ENCODE measurements at regions not wholly inside any gene's neighbourhood (a gene's known extent, or its start where the extent isn't known, plus 50 kb on each side); places are given as distances from the start of the nearest gene placed in this dataset.
A peak's percentile ranks its signal among the peaks of the same experiment; 100 is the strongest.

DNA sequence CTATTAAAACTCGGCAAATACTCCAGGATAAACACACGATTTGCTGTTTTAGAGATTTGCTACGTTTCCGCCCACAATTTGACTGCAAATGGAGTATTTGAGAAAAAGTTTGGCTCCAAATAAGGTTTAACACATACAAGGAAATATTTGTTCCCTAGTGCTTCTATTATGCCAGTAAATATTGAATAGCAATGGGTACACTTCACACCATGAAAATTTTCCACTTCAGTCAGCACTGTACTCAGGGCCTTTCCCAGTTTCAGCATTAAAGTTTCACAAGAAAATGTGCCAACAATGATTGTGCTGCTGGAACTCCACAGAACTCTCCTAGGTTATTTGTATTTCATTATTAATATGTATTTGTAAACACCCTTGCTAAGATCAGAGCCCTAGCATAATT, 498.0 kb downstream of the TBL1XR1 start:
- DNase-seq: no peak
- Histone ChIP-seq H3K27ac (no peak overlapping the region), H3K4me3 (no peak overlapping the region), H3K36me3 (no peaks in the 10 kb centered on the region), H3K27me3 (no peaks in the 10 kb centered on the region), H3K9me3 (replicated peaks) (no peaks in the 10 kb centered on the region), H3K4me1 (no peaks in the 10 kb centered on the region)

DNA sequence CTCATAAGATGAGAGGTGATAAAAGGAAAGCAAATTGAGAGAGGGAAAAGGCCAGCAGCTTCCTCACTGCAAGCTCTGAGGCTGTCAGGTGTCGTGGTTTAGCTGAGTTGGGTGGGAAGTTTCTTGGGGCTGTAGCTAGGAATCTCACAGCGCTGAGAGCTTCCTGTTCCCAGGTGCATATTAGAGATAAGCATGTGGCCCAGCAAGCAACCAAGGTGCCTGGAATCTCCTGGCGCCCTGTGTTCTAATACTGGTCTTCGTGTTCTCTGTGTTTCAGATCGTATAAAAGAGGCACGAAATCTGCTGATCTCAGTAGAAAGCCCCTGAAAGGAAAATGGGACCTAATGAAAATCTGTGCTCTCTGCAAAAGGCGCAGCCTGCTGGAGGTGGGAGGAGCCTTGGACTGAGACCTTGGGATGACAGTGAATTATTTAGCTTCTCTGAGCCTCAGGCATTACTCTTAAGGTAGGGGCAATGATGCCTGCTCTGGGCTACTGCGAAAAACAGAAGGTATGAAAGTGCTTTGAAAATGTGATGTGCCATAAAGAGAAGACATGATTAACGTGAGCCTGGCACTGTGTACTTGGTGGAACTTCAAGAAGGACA, 499.9 kb downstream of the TBL1XR1 start:
- Histone ChIP-seq H3K4me1 (no peaks in the 10 kb centered on the region), H3K27me3 (no peaks in the 10 kb centered on the region), H3K36me3 (no peaks in the 10 kb centered on the region), H3K9me3 (replicated peaks) (no peaks in the 10 kb centered on the region), H3K27ac (no peak overlapping the region), H3K4me3 (no peak overlapping the region)
- no peak for DNase-seq

DNA sequence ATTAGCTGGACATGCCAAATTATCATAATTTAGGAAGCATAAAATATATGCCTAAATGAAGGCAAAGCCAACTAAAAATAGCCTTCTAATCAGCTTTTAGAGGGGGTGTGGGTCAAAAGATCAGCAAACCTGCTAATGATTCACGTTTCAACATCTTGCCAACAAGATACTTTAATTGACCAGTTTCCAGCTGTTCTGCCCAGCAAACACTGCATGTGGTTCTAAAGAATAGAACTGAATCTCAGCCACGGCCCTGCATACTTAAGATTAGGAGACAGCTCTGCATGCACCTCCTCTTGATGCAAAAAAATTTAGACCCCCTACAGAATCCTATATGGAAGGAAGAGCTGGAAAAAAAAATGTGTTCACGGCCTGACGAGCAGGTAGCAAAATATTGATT, 500.5 kb downstream of the TBL1XR1 start:
- Histone ChIP-seq H3K36me3 (no peaks in the 10 kb centered on the region), H3K9me3 (replicated peaks) (no peaks in the 10 kb centered on the region), H3K4me1 (no peaks in the 10 kb centered on the region), H3K4me3 (no peak overlapping the region), H3K27me3 (no peaks in the 10 kb centered on the region), H3K27ac (no peak overlapping the region)
- no peak for DNase-seq

DNA sequence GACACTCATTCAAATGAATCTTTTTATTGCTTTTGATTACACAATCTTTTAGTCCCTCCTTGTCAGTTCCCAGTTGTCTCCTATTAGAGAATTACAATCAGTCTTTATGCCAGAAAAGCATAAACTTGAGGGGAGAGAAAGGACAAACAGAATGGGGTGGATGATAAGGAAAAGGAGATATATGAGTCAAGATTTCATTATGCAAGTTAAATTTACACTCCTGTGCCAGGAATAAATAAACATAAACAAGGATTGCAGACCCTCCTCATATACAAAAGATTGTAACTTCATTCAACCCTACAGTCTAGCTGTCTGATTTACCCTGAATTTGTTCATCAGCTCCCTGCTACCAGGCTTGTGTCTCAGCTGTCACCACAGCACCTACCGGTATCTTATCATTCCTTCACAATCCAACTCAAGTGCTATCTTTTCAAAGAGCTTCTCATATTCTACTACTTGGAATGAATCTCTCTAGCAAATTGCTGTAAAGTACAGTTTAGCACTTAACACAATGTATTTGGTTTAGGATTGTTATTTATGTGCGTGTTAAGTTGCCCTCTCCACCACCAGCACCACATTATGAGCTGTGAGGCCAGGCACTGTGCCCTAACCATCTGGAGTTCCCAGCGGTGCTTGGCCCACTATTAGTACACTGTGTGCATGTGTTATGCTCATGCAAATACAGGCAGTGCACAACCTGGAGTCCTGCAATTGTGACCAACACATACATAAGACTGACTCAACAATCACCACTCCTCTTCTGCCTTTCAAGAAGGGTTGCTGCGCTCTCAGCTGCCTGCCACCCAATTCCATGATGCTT, 504.1 kb downstream of the TBL1XR1 start:
- DNase-seq: no peak
- H3K27me3 ChIP-seq: no peaks in the 10 kb centered on the region
- H3K9me3 ChIP-seq (replicated peaks): no peaks in the 10 kb centered on the region
- H3K4me3 ChIP-seq: no peak overlapping the region
- no peaks in the 10 kb centered on the region for H3K36me3 ChIP-seq
- H3K27ac ChIP-seq: no peak overlapping the region
- H3K4me1 ChIP-seq: no peaks in the 10 kb centered on the region

DNA sequence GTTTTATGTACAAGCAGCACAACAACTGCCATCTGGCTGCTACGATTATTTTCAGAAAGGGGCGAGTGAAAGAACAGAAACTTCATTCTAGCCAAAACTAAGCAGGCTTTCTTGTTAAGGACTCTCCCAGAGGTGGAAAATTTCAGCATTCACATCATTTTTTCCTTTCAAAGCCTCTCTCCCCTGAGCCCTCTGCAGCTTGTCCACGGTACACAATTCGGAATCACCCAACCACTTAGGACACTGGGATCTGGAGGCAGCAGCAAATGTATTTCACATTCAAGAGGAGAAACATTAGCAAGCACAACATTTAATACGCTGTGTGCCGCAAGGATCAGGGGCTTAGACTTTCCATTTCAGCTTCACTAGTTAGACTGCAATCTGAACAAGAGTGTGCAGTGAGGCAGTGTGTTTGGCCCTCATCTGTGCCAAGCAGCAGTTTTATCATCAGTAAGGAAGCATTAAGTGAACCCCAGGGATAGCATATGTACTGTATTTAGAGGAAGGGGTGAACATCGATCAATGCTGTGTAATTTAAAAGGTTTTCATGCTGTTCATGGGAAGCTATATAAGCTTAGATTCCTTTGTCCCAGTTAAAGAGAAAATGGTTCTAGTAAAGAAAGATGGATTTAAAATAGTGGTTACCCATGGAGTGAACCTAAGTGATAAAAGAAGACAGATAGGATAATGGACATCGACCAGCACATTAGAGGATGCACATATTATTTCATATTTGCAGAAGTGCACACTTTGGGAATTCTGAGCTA, 504.9 kb downstream of the TBL1XR1 start:
- Histone ChIP-seq H3K36me3 (no peaks in the 10 kb centered on the region), H3K27me3 (no peaks in the 10 kb centered on the region), H3K9me3 (replicated peaks) (no peaks in the 10 kb centered on the region), H3K27ac (no peak overlapping the region), H3K4me3 (no peak overlapping the region), H3K4me1 (no peaks in the 10 kb centered on the region)
- no peak for DNase-seq

DNA sequence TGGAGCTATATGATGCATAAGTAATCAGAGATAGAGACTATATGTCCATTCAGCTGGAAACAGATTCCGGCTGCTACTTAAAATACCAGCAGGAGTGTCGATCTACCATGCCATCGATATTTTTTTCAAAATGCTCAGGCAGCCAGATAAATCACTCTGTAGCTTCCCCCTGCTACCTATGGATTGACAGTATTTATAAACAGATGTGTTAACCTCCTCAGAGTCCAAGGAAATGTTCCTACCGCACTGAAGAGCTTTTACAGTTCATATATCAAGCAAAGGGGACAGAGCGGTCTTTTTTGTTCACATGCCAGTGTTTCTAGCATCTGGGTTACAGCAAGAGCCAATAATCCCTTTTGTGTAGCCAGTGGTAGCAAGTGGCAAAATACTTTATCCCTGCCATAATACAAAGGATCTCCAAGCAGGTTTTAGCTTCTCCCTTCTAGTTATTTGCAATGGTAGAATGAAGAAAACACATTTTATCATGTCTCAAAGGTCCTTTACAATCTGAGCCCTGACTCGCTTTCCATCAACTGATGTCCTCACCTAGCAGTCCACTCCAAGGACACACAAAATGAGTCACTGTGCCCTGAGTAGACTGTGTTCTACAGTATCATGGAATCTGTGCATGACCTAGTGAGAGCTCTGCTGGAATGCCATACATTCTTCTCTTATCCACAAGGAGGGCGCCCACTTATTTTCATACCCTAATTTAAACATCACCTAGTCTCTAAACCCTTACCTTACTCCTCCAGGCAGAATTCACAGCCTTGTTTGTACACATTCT, 507.0 kb downstream of the TBL1XR1 start:
- DNase-seq: no peak
- Histone ChIP-seq H3K4me1 (no peaks in the 10 kb centered on the region), H3K27me3 (no peaks in the 10 kb centered on the region), H3K36me3 (no peaks in the 10 kb centered on the region), H3K4me3 (no peak overlapping the region), H3K27ac (no peak overlapping the region), H3K9me3 (replicated peaks) (no peaks in the 10 kb centered on the region)

DNA sequence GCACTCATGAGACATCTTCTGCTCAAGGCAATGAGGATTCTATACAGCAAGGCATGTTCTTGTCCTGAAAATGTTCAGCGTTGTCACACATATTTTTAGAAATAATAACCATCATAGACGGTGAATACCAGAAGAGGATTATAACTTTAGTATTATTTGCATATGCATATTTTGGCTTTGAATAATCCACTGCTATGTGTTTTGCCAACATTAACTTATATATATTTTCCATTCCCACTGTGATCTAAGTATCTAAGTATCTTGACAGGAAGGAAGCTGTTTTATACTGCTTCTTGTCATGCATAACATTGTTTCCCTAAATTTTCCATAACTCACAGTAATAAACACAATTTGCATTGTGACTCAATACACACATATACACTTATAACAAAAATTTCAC, 509.5 kb downstream of the TBL1XR1 start:
- Histone ChIP-seq H3K36me3 (no peaks in the 10 kb centered on the region), H3K4me1 (no peaks in the 10 kb centered on the region), H3K27ac (no peak overlapping the region), H3K4me3 (no peak overlapping the region), H3K27me3 (no peaks in the 10 kb centered on the region), H3K9me3 (replicated peaks) (no peaks in the 10 kb centered on the region)
- no peak for DNase-seq

DNA sequence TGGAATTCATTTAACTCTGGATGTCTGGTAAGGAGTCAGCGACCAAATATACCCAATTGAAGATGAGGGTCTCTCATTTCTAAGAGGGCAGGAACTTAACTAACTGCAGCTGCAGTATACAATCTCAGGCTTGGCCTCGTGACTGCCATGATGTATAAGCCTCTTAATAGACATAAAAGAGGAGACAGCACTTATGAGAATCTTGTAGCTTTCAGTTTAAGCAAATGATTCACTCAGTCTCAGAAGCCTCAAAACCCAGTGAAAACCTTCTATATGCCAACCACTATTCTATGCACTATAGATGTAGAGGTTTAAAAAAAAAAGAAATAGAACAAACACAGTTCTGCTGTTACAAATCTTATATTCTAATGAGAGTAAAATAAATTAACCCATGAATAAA, 513.9 kb downstream of the TBL1XR1 start:
- Histone ChIP-seq H3K4me1 (no peaks in the 10 kb centered on the region), H3K4me3 (no peak overlapping the region), H3K9me3 (replicated peaks) (no peaks in the 10 kb centered on the region), H3K27me3 (no peaks in the 10 kb centered on the region), H3K36me3 (no peaks in the 10 kb centered on the region), H3K27ac (no peak overlapping the region)
- DNase-seq: no peak

DNA sequence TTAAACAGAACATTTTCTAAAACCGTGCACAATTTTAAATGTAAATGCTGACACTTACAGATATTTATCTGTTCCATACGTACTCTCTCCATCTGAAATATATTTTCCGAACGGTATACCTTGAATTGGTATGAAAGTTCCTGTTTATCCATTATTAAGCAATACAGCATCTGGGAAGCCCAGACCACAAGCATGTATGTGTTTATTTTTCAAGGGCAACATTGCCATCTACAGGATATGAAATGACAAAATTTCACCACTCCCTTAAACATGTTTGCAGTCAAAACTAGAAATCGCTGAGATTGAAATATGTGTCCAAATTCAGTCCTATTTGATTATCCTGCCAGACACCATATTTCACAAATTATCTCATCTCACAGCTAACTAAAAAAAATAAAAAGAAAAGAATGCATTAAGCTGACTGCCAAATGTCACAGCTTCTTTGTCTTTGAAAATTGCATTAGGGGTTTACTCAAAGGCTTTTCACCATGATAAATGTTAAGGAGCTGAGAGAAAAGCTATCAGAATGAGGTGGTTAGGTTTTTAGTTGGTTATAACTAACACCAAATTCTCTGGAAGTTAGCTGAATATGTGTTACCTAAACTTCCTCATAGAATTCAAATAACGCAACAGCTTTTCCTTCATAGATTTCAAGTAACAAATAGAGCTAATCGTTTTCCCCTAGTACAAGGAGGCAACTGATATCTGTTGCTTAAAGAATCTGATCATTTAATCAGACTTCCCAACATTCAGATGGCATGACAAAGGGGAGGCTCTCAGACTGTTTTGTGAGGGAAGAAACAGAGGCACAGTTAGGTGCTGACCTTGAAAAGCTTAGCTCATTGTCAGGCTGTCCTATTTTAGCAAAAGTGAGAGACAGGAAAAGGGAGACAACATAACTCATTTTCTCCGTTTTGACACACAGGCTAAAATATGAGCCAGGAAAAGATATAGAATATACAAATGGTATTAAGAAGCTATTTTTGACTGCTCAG, 533.1 kb downstream of the TBL1XR1 start:
- no peak overlapping the region for H3K27ac ChIP-seq
- DNase-seq: peak; percentile 18 to 71

DNA sequence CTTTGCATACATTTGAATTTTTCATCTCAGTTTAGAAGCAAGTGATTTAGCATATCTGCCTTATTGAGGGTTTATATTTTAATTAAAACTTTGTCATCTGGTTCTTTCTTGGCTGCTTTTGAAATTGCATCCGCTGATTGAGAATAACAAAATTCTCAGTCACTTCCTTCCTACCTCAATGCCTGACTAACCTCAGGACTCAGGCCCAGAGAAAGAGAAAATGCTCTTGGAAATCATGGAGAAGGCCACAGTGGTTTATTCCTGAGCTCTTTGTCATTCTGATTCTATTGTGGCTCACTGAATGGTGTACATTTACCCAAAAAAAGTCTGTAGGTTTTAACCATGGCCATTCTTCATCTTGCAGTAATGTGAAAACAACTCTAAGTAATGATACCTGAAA, 533.9 kb downstream of the TBL1XR1 start:
- Histone ChIP-seq H3K4me1 (peaks cover 4% of the 10 kb centered on the region; the same call in 1 of the 2 replicates), H3K27ac (no peak overlapping the region), H3K27me3 (no peaks in the 10 kb centered on the region), H3K36me3 (no peaks in the 10 kb centered on the region), H3K4me3 (no peak overlapping the region), H3K9me3 (replicated peaks) (no peaks in the 10 kb centered on the region)
- DNase-seq: peak in 1 of 2 experiments; percentile 23

More for the DNA sequence above, 533.1 kb downstream of the TBL1XR1 start:
- no peaks in the 10 kb centered on the region for H3K27me3 ChIP-seq
- H3K4me1 ChIP-seq: peaks cover 4% of the 10 kb centered on the region; the same call in 1 of the 2 replicates
- no peaks in the 10 kb centered on the region for H3K36me3 ChIP-seq
- no peaks in the 10 kb centered on the region for H3K9me3 ChIP-seq (replicated peaks)
- H3K4me3 ChIP-seq: no peak overlapping the region

DNA sequence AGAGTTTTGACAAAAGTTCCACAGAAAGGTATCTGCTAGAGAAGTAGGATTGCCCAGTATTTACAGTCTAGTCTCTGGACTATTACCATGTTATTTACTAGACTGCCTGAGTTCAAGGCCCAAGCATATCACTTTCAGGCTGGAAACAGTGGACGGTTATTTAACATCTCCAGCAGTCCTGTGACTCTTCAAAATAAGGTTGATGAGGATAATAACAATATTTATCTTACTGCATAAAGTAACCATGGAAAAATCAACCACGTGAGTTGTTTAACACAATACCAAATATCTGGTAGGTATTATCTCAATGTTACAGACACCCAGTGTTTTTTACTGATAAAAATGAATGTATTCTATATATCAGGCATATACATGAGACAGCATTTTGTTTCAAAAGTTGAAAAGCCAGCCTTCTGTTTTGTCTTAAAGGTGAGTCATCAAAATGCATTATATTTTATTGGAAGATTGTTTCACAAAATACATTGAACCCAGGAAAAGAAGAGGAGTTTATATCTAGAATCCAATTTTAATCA, 535.8 kb downstream of the TBL1XR1 start:
- H3K9me3 ChIP-seq (replicated peaks): no peaks in the 10 kb centered on the region
- no peak overlapping the region for H3K27ac ChIP-seq
- DNase-seq: no peak
- H3K4me3 ChIP-seq: no peak overlapping the region
- peaks cover 4% of the 10 kb centered on the region; the same call in 1 of the 2 replicates for H3K4me1 ChIP-seq
- H3K36me3 ChIP-seq: no peaks in the 10 kb centered on the region
- no peaks in the 10 kb centered on the region for H3K27me3 ChIP-seq

DNA sequence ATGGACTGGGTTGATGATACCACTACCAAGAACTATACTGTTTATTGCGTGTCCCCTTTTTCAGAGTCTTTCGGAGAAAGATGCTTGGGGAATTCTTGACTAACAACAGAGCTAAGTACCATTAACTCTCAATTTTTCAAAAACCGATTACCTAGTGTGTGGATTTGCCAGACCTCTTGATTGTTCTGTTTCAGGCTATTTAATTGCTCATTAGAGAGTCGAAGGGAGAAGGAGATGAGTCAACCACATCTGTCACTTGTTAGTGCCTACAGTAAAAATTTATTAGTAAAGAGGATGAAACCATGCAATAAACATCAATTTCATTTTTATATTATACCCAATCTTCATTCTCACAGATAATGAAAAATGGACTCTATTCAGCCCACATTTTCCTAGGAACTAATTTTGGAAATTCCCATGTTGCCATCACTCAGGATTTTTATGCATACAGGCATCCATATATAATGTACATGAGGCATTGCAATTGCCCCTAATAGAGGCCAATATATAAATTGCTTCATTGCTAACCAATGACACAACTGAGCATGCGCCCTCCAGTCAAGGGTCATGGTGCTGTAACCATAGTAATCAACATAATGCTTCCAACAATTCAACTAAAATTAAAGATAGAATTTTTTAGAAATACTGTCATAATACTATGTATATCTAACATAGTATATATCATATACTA, 541.7 kb downstream of the TBL1XR1 start:
- DNase-seq: no peak
- H3K36me3 ChIP-seq: no peaks in the 10 kb centered on the region
- H3K9me3 ChIP-seq (replicated peaks): no peaks in the 10 kb centered on the region
- H3K4me1 ChIP-seq: no peaks in the 10 kb centered on the region
- no peaks in the 10 kb centered on the region for H3K27me3 ChIP-seq
- H3K27ac ChIP-seq: no peak overlapping the region
- no peak overlapping the region for H3K4me3 ChIP-seq

DNA sequence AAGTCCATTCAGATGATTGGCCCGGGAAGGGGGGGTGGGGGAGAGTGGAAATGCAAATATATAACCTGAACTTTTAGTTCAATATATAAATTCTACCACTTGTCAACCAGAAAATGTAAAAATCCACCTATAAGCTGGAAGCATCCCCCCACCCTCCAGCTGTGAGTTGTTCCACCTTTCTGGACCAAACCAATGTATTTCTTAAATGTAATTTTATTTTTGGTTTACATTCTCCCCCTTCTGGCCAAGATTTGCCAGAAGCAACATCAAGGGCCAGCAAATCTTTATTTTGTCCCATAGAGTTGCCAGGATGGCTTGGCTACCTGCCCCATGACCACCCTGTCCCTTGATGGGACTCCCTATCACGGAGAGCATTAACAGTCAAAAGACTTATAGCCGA, 545.7 kb downstream of the TBL1XR1 start:
- DNase-seq: no peak
- H3K36me3 ChIP-seq: no peaks in the 10 kb centered on the region

More for the DNA sequence above, 545.7 kb downstream of the TBL1XR1 start:
- H3K4me3 ChIP-seq: no peak overlapping the region
- H3K27ac ChIP-seq: no peak overlapping the region
- no peaks in the 10 kb centered on the region for H3K9me3 ChIP-seq (replicated peaks)
- no peaks in the 10 kb centered on the region for H3K27me3 ChIP-seq
- H3K4me1 ChIP-seq: no peaks in the 10 kb centered on the region

Measured in SJCRH30 (cell line).